Panc1 (cell line): ENCODE measurements at regions not wholly inside any gene's neighbourhood (a gene's known extent, or its start where the extent isn't known, plus 50 kb on each side); places are given as distances from the start of the nearest gene placed in this dataset.

Source experiments
- POLR2AphosphoS5 ChIP-seq: IDR thresholded peaks from 2 replicates; pipeline ENCODE4 v1.6.1; 2012; ENCODE audit warnings: mild to moderate bottlenecking, low read depth, low read length, moderate library complexity
- TF ChIP-seq, protein P1 (sequence below): fragments of 450-650 bp; IDR thresholded peaks from 2 replicates; pipeline ENCODE4 v1.5.1; 2017; ENCODE audit warnings: mild to moderate bottlenecking

DNA sequence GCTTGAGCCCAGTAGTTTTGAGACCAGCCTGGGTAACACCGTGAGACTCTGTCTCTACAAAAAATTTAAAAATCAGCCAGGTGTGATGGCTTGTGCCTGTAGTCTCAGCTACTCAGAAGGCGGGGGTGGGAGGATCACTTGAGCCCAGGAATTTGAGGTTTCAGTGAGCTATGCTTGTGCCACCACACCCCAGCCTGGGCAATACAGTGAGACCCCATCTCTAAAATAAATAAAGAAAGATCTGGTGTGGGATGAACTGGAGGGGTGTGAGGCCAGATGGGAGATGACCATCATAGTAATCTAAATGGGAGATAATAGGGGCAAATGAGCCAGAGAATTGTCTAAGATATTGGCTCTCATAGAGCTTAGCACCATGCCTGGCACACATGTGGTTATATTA lies 60.1 kb upstream of the TRABD2B start:
- no peak for TF ChIP-seq POLR2AphosphoS5
- TF ChIP-seq, protein P1, sequence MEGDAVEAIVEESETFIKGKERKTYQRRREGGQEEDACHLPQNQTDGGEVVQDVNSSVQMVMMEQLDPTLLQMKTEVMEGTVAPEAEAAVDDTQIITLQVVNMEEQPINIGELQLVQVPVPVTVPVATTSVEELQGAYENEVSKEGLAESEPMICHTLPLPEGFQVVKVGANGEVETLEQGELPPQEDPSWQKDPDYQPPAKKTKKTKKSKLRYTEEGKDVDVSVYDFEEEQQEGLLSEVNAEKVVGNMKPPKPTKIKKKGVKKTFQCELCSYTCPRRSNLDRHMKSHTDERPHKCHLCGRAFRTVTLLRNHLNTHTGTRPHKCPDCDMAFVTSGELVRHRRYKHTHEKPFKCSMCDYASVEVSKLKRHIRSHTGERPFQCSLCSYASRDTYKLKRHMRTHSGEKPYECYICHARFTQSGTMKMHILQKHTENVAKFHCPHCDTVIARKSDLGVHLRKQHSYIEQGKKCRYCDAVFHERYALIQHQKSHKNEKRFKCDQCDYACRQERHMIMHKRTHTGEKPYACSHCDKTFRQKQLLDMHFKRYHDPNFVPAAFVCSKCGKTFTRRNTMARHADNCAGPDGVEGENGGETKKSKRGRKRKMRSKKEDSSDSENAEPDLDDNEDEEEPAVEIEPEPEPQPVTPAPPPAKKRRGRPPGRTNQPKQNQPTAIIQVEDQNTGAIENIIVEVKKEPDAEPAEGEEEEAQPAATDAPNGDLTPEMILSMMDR = no peak
